K562 (cell line): ENCODE measurements at regions not wholly inside any gene's neighbourhood (a gene's known extent, or its start where the extent isn't known, plus 50 kb on each side); places are given as distances from the start of the nearest gene placed in this dataset.

Experiments
- CHD4 ChIP-seq: fragments of 200-600 bp; sonication (generic); IDR thresholded peaks from 3 replicates; pipeline ENCODE4 v1.6.1; 2012; ENCODE audit warnings: low read depth, mild to moderate bottlenecking, mixed read lengths, low read length, inconsistent platforms; ENCODE audit not compliant: insufficient read depth, insufficient replicate concordance, poor library complexity, severe bottlenecking
- ESRRA ChIP-seq: fragments of 450-650 bp; IDR thresholded peaks from 2 replicates; pipeline ENCODE4 v1.6.1; 2014; ENCODE audit warnings: low read depth, mild to moderate bottlenecking, moderate library complexity, borderline replicate concordance
- MTF1 ChIP-seq: fragments of 250-450 bp; sonication (Bioruptor Pico); IDR thresholded peaks from 2 replicates; pipeline ENCODE4 v1.9.0; 2021; ENCODE audit warnings: moderate library complexity, mild to moderate bottlenecking, inconsistent platforms, borderline replicate concordance
- MXI1 ChIP-seq: IDR thresholded peaks from 2 replicates; pipeline ENCODE4 v1.6.1; 2011; ENCODE audit warnings: low read depth, mild to moderate bottlenecking, improper control_type of control experiment, low read length
- NCOR1 ChIP-seq: fragments of 450-650 bp; IDR thresholded peaks from 2 replicates; pipeline ENCODE4 v1.6.1; 2016; ENCODE audit warnings: mild to moderate bottlenecking, moderate library complexity
- POLR2H ChIP-seq: IDR thresholded peaks from 2 replicates; pipeline ENCODE4 v1.6.1; 2016; ENCODE audit warnings: missing genetic modification characterization, low read depth, mild to moderate bottlenecking, control low read depth, missing compliant biosample characterization, moderate library complexity

DNA sequence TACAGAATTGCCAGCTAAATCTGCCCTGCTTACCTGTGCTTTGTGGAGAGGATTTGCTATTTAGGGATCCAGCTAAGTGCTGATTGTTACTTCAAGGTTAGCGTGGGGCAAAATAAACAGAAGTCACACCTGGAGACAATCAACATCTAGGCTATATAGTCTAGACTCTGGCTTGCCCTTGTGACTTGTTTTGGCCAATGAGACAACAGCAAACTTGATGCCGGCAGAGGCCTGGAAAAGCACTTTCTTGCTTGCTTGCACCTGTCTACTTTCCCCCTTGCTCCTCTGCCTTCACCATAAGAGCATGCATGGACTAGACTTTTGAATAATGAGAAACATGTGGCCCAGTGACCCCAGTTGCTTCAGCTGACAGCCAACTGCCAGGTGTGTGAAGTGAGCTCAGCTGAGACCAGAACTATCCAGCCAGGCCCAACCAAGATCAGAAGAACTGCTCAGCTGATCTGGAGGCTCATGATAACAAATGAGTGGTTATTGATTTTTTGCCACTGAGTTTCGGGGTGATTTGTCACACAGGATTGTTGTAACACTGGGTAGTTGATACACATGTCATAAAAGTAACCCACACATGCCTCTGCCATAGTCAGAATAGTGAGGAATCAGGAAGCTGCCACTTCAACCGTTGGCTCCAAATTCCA is 164.4 kb downstream of the RBMX2 start:
- TF ChIP-seq MXI1 (no peak), ESRRA (no peak), NCOR1 (no peak), POLR2H (no peak), CHD4 (no peak), MTF1 (CRISPR knock-in tag) (no peak)
